GM18517 (cell line): ENCODE measurements at regions not wholly inside any gene's neighbourhood (a gene's known extent, or its start where the extent isn't known, plus 50 kb on each side); places are given as distances from the start of the nearest gene placed in this dataset.

Experiments used
- ATAC-seq: cut with Tn5 transposase; IDR thresholded peaks from one replicate; pipeline ENCODE4 v1.9.1; 2021; ENCODE audit warnings: mild to moderate bottlenecking, moderate library complexity; ENCODE audit not compliant: unreplicated experiment

- ATAC-seq = no peak
These were observed 401.6 kb downstream of the GPD2 start for GRCh38 chr2:156837635-156838370.

- peak; percentile 69 for ATAC-seq
These were observed 405.1 kb downstream of the GPD2 start for GRCh38 chr2:156841321-156841720.

GRCh38 chr2:156845806-156846558, 409.8 kb downstream of the GPD2 start:
- no peak for ATAC-seq

- no peak for ATAC-seq
These were observed 405.3 kb upstream of the GALNT5 start for GRCh38 chr2:156852210-156852609.

GRCh38 chr2:156852681-156853080, 404.8 kb upstream of the GALNT5 start:
- no peak for ATAC-seq

GRCh38 chr2:156864325-156864724, 393.2 kb upstream of the GALNT5 start:
- no peak for ATAC-seq

GRCh38 chr2:156864753-156865152, 392.8 kb upstream of the GALNT5 start:
- no peak for ATAC-seq

GRCh38 chr2:156867201-156867600, 390.3 kb upstream of the GALNT5 start:
- no peak for ATAC-seq

- no peak for ATAC-seq
These were observed 382.8 kb upstream of the GALNT5 start for GRCh38 chr2:156874707-156875106.

- ATAC-seq = no peak
These were observed 373.7 kb upstream of the GALNT5 start for GRCh38 chr2:156883804-156884203.

GRCh38 chr2:156884216-156884615, 373.3 kb upstream of the GALNT5 start:
- ATAC-seq = no peak

GRCh38 chr2:156890529-156891148, 366.9 kb upstream of the GALNT5 start:
- no peak for ATAC-seq

GRCh38 chr2:156891609-156892008, 365.9 kb upstream of the GALNT5 start:
- no peak for ATAC-seq

- ATAC-seq = peak; percentile 37
These were observed 364.8 kb upstream of the GALNT5 start for GRCh38 chr2:156892467-156893281.

- ATAC-seq = peak; percentile 98
These were observed 361.2 kb upstream of the GALNT5 start for GRCh38 chr2:156896294-156896693.

- ATAC-seq = no peak
These were observed 360.0 kb upstream of the GALNT5 start for GRCh38 chr2:156897548-156897947.

- no peak for ATAC-seq
These were observed 356.0 kb upstream of the GALNT5 start for GRCh38 chr2:156901373-156902031.

GRCh38 chr2:156903335-156903734, 354.2 kb upstream of the GALNT5 start:
- no peak for ATAC-seq

GRCh38 chr2:156907806-156908205, 349.7 kb upstream of the GALNT5 start:
- peak; percentile 82 for ATAC-seq

- peak; percentile 81 for ATAC-seq
These were observed 348.7 kb upstream of the GALNT5 start for GRCh38 chr2:156908825-156909224.
